PFSK-1 (cell line): ENCODE measurements at regions not wholly inside any gene's neighbourhood (a gene's known extent, or its start where the extent isn't known, plus 50 kb on each side); places are given as distances from the start of the nearest gene placed in this dataset.

Experiments
- FOXP2 ChIP-seq: optimal IDR thresholded peaks from 2 replicates; pipeline ENCODE3; 2011; ENCODE audit warnings: borderline replicate concordance, control low read depth, inconsistent platforms; ENCODE audit not compliant: insufficient read depth; ENCODE audit errors: extremely low read length, extremely low read depth
- POLR2AphosphoS5 ChIP-seq: IDR thresholded peaks from 2 replicates; pipeline ENCODE4 v1.6.1; 2012; ENCODE audit warnings: low read depth, mild to moderate bottlenecking, control low read depth, low read length, moderate library complexity
- REST ChIP-seq, 2 experiments: IDR thresholded peaks; 2 replicates each; pipeline versions ENCODE4 v1.6.1 to v1.8.0; 2011 to 2012; ENCODE audit warnings: low read depth in 2 of 2, low read length in 2 of 2, control low read depth in 1 of 2, inconsistent platforms in 1 of 2, mild to moderate bottlenecking in 1 of 2, moderate library complexity in 1 of 2; ENCODE audit not compliant: insufficient read depth in 1 of 2
- SIN3A ChIP-seq: IDR thresholded peaks from 2 replicates; pipeline ENCODE4 v1.6.1; 2012; ENCODE audit warnings: mild to moderate bottlenecking, low read length, moderate library complexity, borderline replicate concordance; ENCODE audit not compliant: insufficient read depth
- TAF1 ChIP-seq: IDR thresholded peaks from 2 replicates; pipeline ENCODE4 v1.6.1; 2012; ENCODE audit warnings: low read length, control low read depth, borderline replicate concordance; ENCODE audit not compliant: insufficient read depth

DNA sequence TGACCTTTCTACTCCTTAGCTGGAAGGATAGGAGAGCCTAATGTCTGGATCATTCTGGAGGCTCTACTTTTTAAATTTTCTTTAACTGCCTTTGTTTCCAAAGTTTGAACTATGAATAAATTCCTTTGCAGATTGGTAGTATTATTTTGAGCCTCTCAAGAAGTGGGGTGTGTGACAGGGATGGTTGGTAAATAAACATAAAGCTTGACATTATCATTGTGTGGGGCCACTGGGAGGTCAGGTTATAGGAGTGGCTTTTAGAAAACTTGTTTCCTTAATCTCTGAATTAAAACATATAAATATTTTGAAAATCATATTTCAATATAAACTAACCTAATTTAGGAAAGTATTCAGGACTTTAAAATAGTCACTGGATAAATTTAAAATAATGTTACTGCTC lies 89.3 kb downstream of the OTOL1 start:
- TF ChIP-seq FOXP2 = no peak
- no peak for TF ChIP-seq TAF1
- TF ChIP-seq POLR2AphosphoS5 = no peak
- no peak for TF ChIP-seq REST (IDR thresholded peaks at IDR 0.05; ENCODE audit: insufficient read depth in 1 of 2, low read depth in 2 of 2, low read length in 2 of 2)
- TF ChIP-seq SIN3A = no peak

- TF ChIP-seq POLR2AphosphoS5 (no peak), FOXP2 (no peak), SIN3A (no peak), REST (IDR thresholded peaks at IDR 0.05; ENCODE audit: insufficient read depth in 1 of 2, low read depth in 2 of 2, low read length in 2 of 2) (no peak), TAF1 (no peak)
Measured at GRCh38 chr3:161586556-161587235, 90.1 kb downstream of the OTOL1 start.

DNA sequence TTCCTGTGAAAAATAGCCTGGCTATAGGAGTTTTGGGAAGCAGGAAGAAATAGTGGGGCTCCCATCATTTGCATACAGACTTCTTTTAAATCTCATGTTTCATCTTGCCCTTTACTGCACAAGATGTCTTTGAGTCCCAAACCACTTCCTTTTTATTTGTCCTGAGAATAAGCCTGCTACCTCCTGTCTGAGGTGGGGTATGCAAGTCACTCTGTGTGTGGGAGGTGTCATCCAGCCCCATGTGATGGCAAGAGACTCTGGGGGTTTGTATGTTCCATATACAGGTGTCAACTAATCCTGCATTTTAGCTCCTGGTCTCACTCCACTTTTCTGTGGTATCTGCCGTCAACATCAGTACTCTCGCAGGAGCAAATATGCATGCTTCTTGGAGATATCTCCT lies 102.0 kb downstream of the OTOL1 start:
- TF ChIP-seq FOXP2 (no peak), POLR2AphosphoS5 (no peak), TAF1 (no peak), SIN3A (no peak), REST (IDR thresholded peaks at IDR 0.05; ENCODE audit: insufficient read depth in 1 of 2, low read depth in 2 of 2, low read length in 2 of 2) (no peak)

GRCh38 chr3:161599697-161600096 lies 103.1 kb downstream of the OTOL1 start:
- TF ChIP-seq POLR2AphosphoS5 (no peak), TAF1 (no peak), SIN3A (no peak), FOXP2 (no peak), REST (IDR thresholded peaks at IDR 0.05; ENCODE audit: insufficient read depth in 1 of 2, low read depth in 2 of 2, low read length in 2 of 2) (no peak)

- no peak for TF ChIP-seq POLR2AphosphoS5
- TF ChIP-seq SIN3A = no peak
- no peak for TF ChIP-seq REST (IDR thresholded peaks at IDR 0.05; ENCODE audit: insufficient read depth in 1 of 2, low read depth in 2 of 2, low read length in 2 of 2)
- no peak for TF ChIP-seq TAF1
- TF ChIP-seq FOXP2 = no peak
Measured at GRCh38 chr3:161600173-161600572, 103.6 kb downstream of the OTOL1 start.
